Naive thymus-derived CD4-positive, alpha-beta T cell (primary cell): ENCODE measurements at regions not wholly inside any gene's neighbourhood (a gene's known extent, or its start where the extent isn't known, plus 50 kb on each side); places are given as distances from the start of the nearest gene placed in this dataset.

Experiments used
- ATAC-seq: fragments of 150-1000 bp; cut with Tn5 transposase; 2 replicates; pipeline ENCODE4 v1.10.0; 2021; ENCODE audit warnings: mild to moderate bottlenecking, moderate library complexity
- CTCF ChIA-PET: fragments of 350-600 bp; sonication (Branson Sonifier 250); formaldehyde crosslinking; loops from one replicate; lab custom pipeline; 2021; ENCODE audit warnings: antibody characterized with exemption; lab: Charles Lee
- POLR2A ChIA-PET: fragments of 350-600 bp; sonication (Branson Sonifier 250); formaldehyde crosslinking; loops from one replicate; lab custom pipeline; 2021; ENCODE audit warnings: antibody characterized with exemption, inconsistent platforms; lab: Charles Lee
- DNase-seq, 9 donors: peaks; one replicate each; pipeline versions ENCODE4 v3.0.0 to v3.0.0-alpha.2; 2020 to 2022; ENCODE audit warnings: mixed read lengths in 1 of 9
- H3K27ac ChIP-seq: one replicate; pipeline ENCODE4 v1.7.0; 2013; ENCODE audit warnings: mild to moderate bottlenecking, low read depth, low read length, moderate library complexity
- H3K27me3 ChIP-seq, 2 donors: one replicate each; pipeline ENCODE4 v1.7.0; 2013; ENCODE audit warnings: low read length in 2 of 2, mild to moderate bottlenecking in 2 of 2, moderate library complexity in 2 of 2; ENCODE audit not compliant: control insufficient read depth in 2 of 2, insufficient read depth in 2 of 2
- H3K36me3 ChIP-seq, 3 experiments: 1 replicate in 2 of 3; 2 replicates in 1 of 3; pipeline ENCODE4 v1.7.0; 2013; ENCODE audit warnings: low read length in 3 of 3, mild to moderate bottlenecking in 3 of 3, moderate library complexity in 1 of 3; ENCODE audit not compliant: insufficient read depth in 3 of 3, control insufficient read depth in 2 of 3
- H3K4me1 ChIP-seq, 2 donors: one replicate each; pipeline ENCODE4 v1.7.0; 2013; ENCODE audit warnings: low read length in 2 of 2, mild to moderate bottlenecking in 2 of 2, moderate library complexity in 1 of 2; ENCODE audit not compliant: control insufficient read depth in 2 of 2, insufficient read depth in 2 of 2
- H3K4me3 ChIP-seq: 2 replicates; pipeline ENCODE4 v1.7.0; 2013; ENCODE audit warnings: mild to moderate bottlenecking, low read length
- H3K9me3 ChIP-seq, 3 experiments: 1 replicate in 2 of 3; 2 replicates in 1 of 3; pipeline ENCODE4 v1.7.0; 2013; ENCODE audit warnings: low read length in 3 of 3; ENCODE audit not compliant: control insufficient read depth in 2 of 3
- H3K27ac Mint-ChIP-seq, 9 donors: one replicate each; pipeline ENCODE4 v1.8.0; 2020 to 2022; ENCODE audit warnings: mixed read lengths in 9 of 9, mild to moderate bottlenecking in 8 of 9, moderate library complexity in 5 of 9, inconsistent platforms in 2 of 9
- H3K27me3 Mint-ChIP-seq, 5 donors: one replicate each; pipeline ENCODE4 v1.8.0; 2021 to 2022; ENCODE audit warnings: mixed read lengths in 5 of 5, mild to moderate bottlenecking in 1 of 5
- H3K36me3 Mint-ChIP-seq, 5 donors: one replicate each; pipeline ENCODE4 v1.8.0; 2020 to 2022; ENCODE audit warnings: mixed read lengths in 5 of 5, mild to moderate bottlenecking in 3 of 5, inconsistent platforms in 1 of 5
- H3K4me1 Mint-ChIP-seq, 7 donors: one replicate each; pipeline ENCODE4 v1.8.0; 2020 to 2022; ENCODE audit warnings: mixed read lengths in 7 of 7, mild to moderate bottlenecking in 3 of 7, inconsistent platforms in 1 of 7
- H3K4me3 Mint-ChIP-seq, 10 donors: one replicate each; pipeline ENCODE4 v1.8.0; 2020 to 2022; ENCODE audit warnings: mild to moderate bottlenecking in 10 of 10, mixed read lengths in 10 of 10, moderate library complexity in 6 of 10, inconsistent platforms in 2 of 10
- H3K9me3 Mint-ChIP-seq, 11 donors: one replicate each; pipeline ENCODE4 v1.8.0; 2020 to 2022; ENCODE audit warnings: mixed read lengths in 11 of 11, mild to moderate bottlenecking in 4 of 11, inconsistent platforms in 1 of 11, moderate library complexity in 1 of 11
- intact Hi-C, 2 donors: fragments of 100-400 bp; cut with micrococcal nuclease; formaldehyde crosslinking; loops; one replicate each; pipeline ENCODE4 v1.15.1; 2023

GRCh38 chr5:104541141-104541785 is 978.7 kb upstream of the NUDT12 start:
- ChIA-PET POLR2A (no interaction called here), CTCF (no interaction called here)
- no peak for DNase-seq
- Histone ChIP-seq H3K27ac (no peak overlapping the region), H3K4me1 (no peaks in the 10 kb centered on the region), H3K9me3 (peaks cover 0 to 3% (median 0%) of the 10 kb centered on the region in 3 experiments), H3K36me3 (no peaks in the 10 kb centered on the region), H3K4me3 (no peak overlapping the region), H3K27me3 (no peaks in the 10 kb centered on the region)
- Mint-ChIP-seq H3K9me3 (peaks cover 0 to 10% (median 4%) of the 10 kb centered on the region in 11 donors), H3K4me3 (no peak overlapping the region), H3K36me3 (no peaks in the 10 kb centered on the region), H3K4me1 (no peaks in the 10 kb centered on the region), H3K27ac (no peak overlapping the region), H3K27me3 (no peaks in the 10 kb centered on the region)
- no peak for ATAC-seq
- intact Hi-C loops: no loop called here

GRCh38 chr5:104540448-104540847 is 977.9 kb upstream of the NUDT12 start:
- no peak overlapping the region for H3K4me3 Mint-ChIP-seq
- no peaks in the 10 kb centered on the region for H3K27me3 ChIP-seq
- no peak for ATAC-seq
- H3K4me1 ChIP-seq: no peaks in the 10 kb centered on the region
- no peak overlapping the region for H3K27ac Mint-ChIP-seq
- intact Hi-C loops: no loop called here
- no peaks in the 10 kb centered on the region for H3K36me3 Mint-ChIP-seq
- no peak for DNase-seq
- no peak overlapping the region for H3K27ac ChIP-seq
- H3K9me3 Mint-ChIP-seq: peaks cover 0 to 11% (median 4%) of the 10 kb centered on the region in 11 donors
- H3K36me3 ChIP-seq: no peaks in the 10 kb centered on the region
- H3K9me3 ChIP-seq: peaks cover 0 to 3% (median 0%) of the 10 kb centered on the region in 3 experiments
- H3K4me3 ChIP-seq: no peak overlapping the region
- CTCF ChIA-PET: no interaction called here
- H3K27me3 Mint-ChIP-seq: no peaks in the 10 kb centered on the region
- no peaks in the 10 kb centered on the region for H3K4me1 Mint-ChIP-seq
- POLR2A ChIA-PET: no interaction called here

GRCh38 chr5:104539618-104540350 is 977.2 kb upstream of the NUDT12 start:
- Histone ChIP-seq H3K27ac (no peak overlapping the region), H3K4me1 (no peaks in the 10 kb centered on the region), H3K27me3 (no peaks in the 10 kb centered on the region), H3K36me3 (no peaks in the 10 kb centered on the region), H3K4me3 (no peak overlapping the region), H3K9me3 (peaks cover 0 to 3% (median 0%) of the 10 kb centered on the region in 3 experiments)
- Mint-ChIP-seq H3K4me1 (no peaks in the 10 kb centered on the region), H3K4me3 (no peak overlapping the region), H3K9me3 (peaks cover 0 to 14% (median 5%) of the 10 kb centered on the region in 11 donors), H3K27ac (no peak overlapping the region), H3K27me3 (no peaks in the 10 kb centered on the region), H3K36me3 (no peaks in the 10 kb centered on the region)
- no peak for ATAC-seq
- ChIA-PET POLR2A (no interaction called here), CTCF (no interaction called here)
- DNase-seq: no peak
- intact Hi-C loops: no loop called here

GRCh38 chr5:104538734-104539133 is 976.1 kb upstream of the NUDT12 start:
- H3K36me3 ChIP-seq: no peaks in the 10 kb centered on the region
- Mint-ChIP-seq H3K36me3 (no peaks in the 10 kb centered on the region), H3K4me1 (no peaks in the 10 kb centered on the region), H3K27me3 (no peaks in the 10 kb centered on the region), H3K9me3 (peaks cover 0 to 16% (median 6%) of the 10 kb centered on the region in 11 donors), H3K27ac (no peak overlapping the region), H3K4me3 (no peak overlapping the region)
- CTCF ChIA-PET: no interaction called here
- no peaks in the 10 kb centered on the region for H3K27me3 ChIP-seq
- H3K9me3 ChIP-seq: peaks cover 0 to 3% (median 0%) of the 10 kb centered on the region in 3 experiments
- DNase-seq (no peak), ATAC-seq (no peak)
- POLR2A ChIA-PET: no interaction called here
- no peaks in the 10 kb centered on the region for H3K4me1 ChIP-seq
- no peak overlapping the region for H3K4me3 ChIP-seq
- H3K27ac ChIP-seq: no peak overlapping the region
- intact Hi-C loops: no loop called here

GRCh38 chr5:104533498-104533897 is 970.9 kb upstream of the NUDT12 start:
- H3K27ac Mint-ChIP-seq: no peak overlapping the region
- CTCF ChIA-PET: interaction anchor here (0.7 kb wide), 1 partner anchor 1170 kb away, joined by 6 read pairs; no protein-coding TSS in a partner anchor

GRCh38 chr5:104526866-104527265 is 964.3 kb upstream of the NUDT12 start:
- Mint-ChIP-seq H3K4me3 (no peak overlapping the region), H3K27me3 (no peaks in the 10 kb centered on the region)

More at GRCh38 chr5:104533498-104533897, 970.9 kb upstream of the NUDT12 start:
- Histone ChIP-seq H3K27me3 (no peaks in the 10 kb centered on the region), H3K36me3 (no peaks in the 10 kb centered on the region), H3K4me3 (no peak overlapping the region), H3K27ac (no peak overlapping the region), H3K9me3 (no peaks in the 10 kb centered on the region), H3K4me1 (no peaks in the 10 kb centered on the region)
- ATAC-seq: no peak
- intact Hi-C loops: no loop called here
- Mint-ChIP-seq H3K4me3 (no peak overlapping the region), H3K9me3 (peaks cover 2 to 29% (median 7%) of the 10 kb centered on the region in 11 donors), H3K27me3 (no peaks in the 10 kb centered on the region), H3K36me3 (peaks cover 0 to 4% (median 0%) of the 10 kb centered on the region in 5 donors), H3K4me1 (no peaks in the 10 kb centered on the region)
- POLR2A ChIA-PET: no interaction called here
- DNase-seq: no peak

More at GRCh38 chr5:104526866-104527265, 964.3 kb upstream of the NUDT12 start:
- Histone ChIP-seq H3K4me1 (no peaks in the 10 kb centered on the region), H3K27me3 (no peaks in the 10 kb centered on the region), H3K4me3 (no peak overlapping the region), H3K9me3 (peaks cover 0 to 4% (median 0%) of the 10 kb centered on the region in 3 experiments), H3K27ac (no peak overlapping the region), H3K36me3 (no peaks in the 10 kb centered on the region)
- ChIA-PET POLR2A (no interaction called here), CTCF (no interaction called here)
- DNase-seq (no peak), ATAC-seq (no peak)
- Mint-ChIP-seq H3K9me3 (peaks cover 0 to 19% (median 4%) of the 10 kb centered on the region in 11 donors), H3K36me3 (peaks cover 0 to 4% (median 0%) of the 10 kb centered on the region in 5 donors), H3K27ac (no peak overlapping the region), H3K4me1 (no peaks in the 10 kb centered on the region)
- intact Hi-C loops: no loop called here
